Stimulated activated naive CD8-positive, alpha-beta T cell treated with anti-CD3 and anti-CD28 coated beads, Interleukin-15, Interleukin-2, amounts not matched to agents 100 U/mL and 50 U/mL, for 24 hours (primary cell): ENCODE measurements at regions not wholly inside any gene's neighbourhood (a gene's known extent, or its start where the extent isn't known, plus 50 kb on each side); places are given as distances from the start of the nearest gene placed in this dataset.
A peak's percentile ranks its signal among the peaks of the same experiment; 100 is the strongest.

ENCODE experiments used
- ATAC-seq: fragments of 150-1000 bp; cut with Tn5 transposase; one replicate; pipeline ENCODE4 v1.10.0; 2021
- DNase-seq: peaks from one replicate; pipeline ENCODE4 v3.0.0; 2021

GRCh38 chr2:23292024-23292423, 93.0 kb upstream of the KLHL29 start:
- ATAC-seq = no peak
- DNase-seq = no peak

GRCh38 chr2:23293063-23293462, 91.9 kb upstream of the KLHL29 start:
- ATAC-seq (no peak), DNase-seq (no peak)

DNA sequence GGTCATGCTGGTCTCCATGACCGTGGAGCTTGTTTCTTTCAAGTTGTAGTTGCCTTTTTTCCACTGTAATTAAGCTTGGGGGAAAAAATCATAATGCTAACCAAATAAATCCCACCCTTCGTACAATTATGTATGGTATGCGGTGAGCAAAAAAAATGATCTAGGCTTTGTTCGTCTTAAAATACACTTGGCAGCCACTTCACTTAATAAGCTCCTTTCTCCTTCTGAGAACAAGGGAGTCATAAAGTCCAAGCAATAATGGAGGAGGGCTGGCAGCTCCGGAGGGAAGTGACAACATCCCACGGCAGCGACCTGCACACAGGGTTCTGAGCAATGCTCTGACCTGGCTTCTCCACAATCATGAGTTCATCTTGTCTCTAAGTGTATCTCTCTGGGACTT, 91.2 kb upstream of the KLHL29 start:
- DNase-seq = no peak

GRCh38 chr2:23294238-23294637, 90.7 kb upstream of the KLHL29 start:
- no peak for ATAC-seq
- DNase-seq = no peak

More for the DNA sequence above, 91.2 kb upstream of the KLHL29 start:
- no peak for ATAC-seq

- ATAC-seq (no peak), DNase-seq (no peak)
These were observed 88.3 kb upstream of the KLHL29 start for GRCh38 chr2:23296691-23297090.

DNA sequence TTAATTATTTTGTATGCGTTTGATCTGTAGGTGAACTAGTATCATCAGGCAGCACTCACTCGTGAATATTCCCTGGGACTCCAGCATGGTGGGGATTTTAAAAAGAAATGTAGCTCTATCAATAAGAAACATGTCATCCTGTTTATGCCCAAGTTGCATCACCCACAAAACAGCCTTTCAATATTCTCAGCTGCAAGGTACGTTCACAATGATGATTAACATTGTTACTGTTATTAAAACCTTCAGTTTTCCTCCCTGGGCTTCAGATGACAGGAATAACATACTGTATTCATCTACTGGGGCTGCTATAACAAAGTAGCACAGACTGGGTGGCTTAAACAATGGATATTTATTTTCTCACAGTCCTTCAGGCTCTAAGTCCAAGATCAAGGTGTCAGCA, 87.9 kb upstream of the KLHL29 start:
- no peak for ATAC-seq
- no peak for DNase-seq

GRCh38 chr2:23298551-23298950, 86.4 kb upstream of the KLHL29 start:
- no peak for ATAC-seq
- no peak for DNase-seq

DNA sequence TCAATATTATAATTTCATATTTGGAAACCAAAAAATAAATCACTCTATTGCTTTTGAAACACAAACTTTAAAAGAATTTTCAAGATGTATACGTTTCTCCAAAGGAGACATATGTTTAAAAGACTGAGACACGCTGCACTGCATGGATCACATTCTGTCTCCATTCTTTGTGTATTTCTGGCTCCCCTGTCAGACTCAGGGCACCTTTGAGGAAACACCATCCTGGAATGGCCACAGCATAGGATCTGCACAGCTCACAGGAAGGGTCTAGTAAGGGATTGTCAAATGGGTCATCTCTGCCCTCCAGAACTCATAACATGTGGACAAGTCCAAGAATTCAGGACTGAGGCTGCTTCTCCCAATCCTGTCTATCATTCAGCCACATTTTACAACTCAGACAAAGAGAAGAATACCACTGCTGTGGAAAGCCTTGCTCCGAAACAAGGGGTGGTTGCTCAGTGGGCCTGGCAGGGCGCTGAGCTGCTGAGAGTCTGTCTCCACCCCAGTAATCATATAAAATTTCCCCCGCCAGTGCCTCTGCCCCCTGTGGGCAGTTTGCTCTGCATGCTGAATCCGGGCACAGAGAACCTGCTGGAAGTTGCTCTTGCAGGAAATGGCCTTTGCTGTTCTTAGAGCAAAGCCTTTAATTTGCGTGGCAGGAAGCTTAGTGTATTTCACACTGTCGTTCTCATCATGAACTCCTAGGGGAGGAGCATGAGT, 85.3 kb upstream of the KLHL29 start:
- no peak for ATAC-seq
- no peak for DNase-seq

- no peak for ATAC-seq
- DNase-seq = no peak
These were observed 83.8 kb upstream of the KLHL29 start for GRCh38 chr2:23301136-23301535.

GRCh38 chr2:23302591-23302990, 82.4 kb upstream of the KLHL29 start:
- DNase-seq = no peak
- ATAC-seq = no peak

DNA sequence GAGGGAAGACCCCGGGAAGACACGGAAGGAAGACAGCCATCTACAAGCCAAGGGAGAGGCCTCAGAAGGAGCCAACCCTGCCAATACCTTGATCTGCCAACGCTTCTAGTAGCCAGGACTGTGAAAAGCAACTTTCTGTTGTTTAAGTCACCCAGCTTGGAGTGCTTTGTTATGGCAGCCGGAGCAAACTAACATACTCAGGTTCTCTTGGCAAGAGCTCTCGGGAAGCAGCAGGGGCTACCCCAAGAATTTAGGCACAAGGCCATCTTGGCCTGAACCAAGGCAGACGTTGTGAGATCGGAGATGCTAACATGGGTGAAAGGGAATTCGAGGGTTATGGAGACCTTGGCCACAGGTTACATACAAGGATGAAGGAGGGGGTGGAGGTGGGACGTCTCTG, 78.6 kb upstream of the KLHL29 start:
- ATAC-seq (no peak), DNase-seq (no peak)

- no peak for DNase-seq
- no peak for ATAC-seq
These were observed 73.8 kb upstream of the KLHL29 start for GRCh38 chr2:23311186-23311585.

- DNase-seq = peak; percentile 53
- peak; percentile 71 for ATAC-seq
These were observed 71.9 kb upstream of the KLHL29 start for GRCh38 chr2:23312996-23313606.

- ATAC-seq = no peak
- no peak for DNase-seq
These were observed 70.3 kb upstream of the KLHL29 start for GRCh38 chr2:23314687-23315086.

- DNase-seq (no peak), ATAC-seq (no peak)
These were observed 64.9 kb upstream of the KLHL29 start for GRCh38 chr2:23320058-23320457.

DNA sequence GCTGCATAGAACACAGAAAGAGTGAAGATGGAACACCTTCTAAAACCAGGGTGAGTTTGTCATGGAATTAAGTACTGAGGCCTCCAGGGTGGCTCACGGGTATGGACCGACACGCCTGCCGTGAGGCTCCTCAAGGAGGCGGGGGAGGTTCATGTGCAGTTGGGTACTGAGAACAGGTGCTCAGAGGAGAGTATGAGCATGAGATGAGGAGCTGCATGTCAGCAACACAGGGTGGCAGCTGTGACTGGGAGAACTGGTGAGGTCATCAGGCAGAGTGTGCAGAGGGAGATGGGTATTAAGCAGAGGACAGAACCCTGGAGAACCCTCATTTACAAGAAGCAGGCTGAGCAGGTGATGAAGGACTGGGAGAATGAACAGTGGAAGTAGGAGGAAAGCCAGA, 63.2 kb upstream of the KLHL29 start:
- no peak for DNase-seq

DNA sequence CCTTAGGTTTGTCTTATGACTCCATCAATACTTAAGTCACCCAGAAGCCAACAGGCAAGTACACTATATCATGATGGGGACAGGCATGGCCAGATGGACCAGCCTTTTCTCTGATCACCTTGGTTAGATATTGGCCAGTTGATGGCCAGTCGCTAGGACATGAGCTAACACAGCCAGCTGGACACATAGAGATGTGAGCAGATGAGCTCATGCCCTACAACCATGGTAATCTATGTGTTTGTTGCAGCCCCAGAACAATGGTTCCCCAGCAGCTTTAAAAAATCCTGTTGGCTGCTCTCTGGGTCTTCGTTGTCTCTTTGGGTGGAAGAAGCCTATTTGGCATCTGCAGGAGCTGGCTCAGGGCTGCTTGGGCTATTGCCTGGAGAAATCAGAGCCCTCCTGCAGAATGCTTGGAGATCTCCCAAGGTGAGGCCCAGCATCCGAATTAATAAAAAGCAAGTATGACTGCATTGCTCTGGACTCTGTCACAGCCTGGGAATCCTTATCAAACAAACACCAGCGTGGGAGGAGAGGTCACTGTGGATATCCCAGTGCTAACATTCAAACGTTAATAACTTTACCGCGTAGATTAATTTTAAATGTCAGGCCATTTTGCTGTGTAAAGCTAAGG, 62.3 kb upstream of the KLHL29 start:
- ATAC-seq (no peak), DNase-seq (no peak)

More for the DNA sequence above, 63.2 kb upstream of the KLHL29 start:
- no peak for ATAC-seq

DNA sequence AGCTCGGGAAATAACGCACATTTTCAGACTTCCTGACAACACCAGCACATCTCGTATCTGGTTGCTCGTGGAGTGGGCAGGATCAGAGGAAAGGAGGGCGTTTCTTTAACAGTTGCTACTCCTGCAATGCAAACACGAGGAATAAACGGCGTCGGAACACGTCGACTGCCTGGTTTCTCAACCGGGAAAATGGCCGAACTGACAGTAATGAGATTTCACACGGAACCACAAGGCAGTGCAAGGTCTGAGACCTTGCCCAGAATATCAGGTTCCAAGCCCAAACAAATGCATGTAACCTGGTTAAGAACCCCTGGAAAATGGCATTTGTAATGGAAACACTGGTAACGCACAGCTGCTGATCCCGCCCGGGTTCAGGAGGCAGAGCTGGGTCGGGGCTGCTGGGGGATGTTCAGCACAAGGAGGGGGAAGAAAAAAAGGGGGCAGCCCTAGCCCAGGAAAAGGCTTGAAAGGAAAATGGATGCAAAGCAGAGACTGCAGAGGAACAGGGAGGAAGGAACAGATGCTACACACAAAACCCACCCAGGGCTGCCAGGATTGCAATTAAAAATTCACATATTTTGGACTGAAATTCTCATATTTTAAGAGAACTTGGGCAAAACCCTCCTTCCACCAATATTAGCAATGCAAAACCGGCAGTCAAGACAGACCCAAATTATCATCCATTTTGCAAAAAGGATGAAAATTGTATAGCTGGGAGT, 61.6 kb upstream of the KLHL29 start:
- ATAC-seq (no peak), DNase-seq (no peak)

DNA sequence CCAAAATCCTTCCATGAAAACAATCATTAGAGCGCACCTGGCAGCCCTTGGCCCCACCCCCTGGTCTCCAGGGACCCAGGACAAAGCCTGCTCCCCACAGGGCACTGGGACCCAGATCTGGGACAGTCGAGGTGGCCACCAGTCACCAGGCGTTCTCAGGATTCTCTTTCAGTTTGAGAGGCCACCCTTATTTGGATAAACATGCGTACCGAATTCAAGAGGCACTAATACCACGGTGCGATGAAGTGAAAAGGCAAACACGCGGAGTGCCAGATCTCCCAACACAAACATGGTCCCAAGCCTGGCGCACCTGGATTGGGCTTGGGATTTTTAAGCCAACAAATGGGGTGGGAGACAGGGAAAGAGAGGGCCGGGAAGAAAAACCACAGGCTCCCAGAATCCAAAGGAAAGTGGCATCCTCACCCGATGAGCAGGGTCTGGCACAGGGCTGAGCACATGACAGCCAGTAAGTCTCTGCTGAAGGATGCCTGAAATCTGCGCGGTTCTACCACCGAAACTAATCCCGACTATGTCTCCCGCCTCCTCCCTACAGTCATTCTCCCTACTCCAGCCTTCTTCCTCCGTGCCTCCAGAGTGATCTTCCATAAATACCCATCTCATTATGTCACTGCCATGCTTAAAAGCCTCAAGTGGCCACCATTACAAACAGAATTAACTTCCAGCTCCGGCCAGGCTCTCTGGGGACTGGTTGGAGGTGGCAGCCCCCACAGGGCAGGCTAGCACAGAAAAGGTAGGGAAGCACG, 60.9 kb upstream of the KLHL29 start:
- DNase-seq (no peak), ATAC-seq (no peak)

GRCh38 chr2:23326330-23326729, 58.6 kb upstream of the KLHL29 start:
- ATAC-seq = no peak

GRCh38 chr2:23327416-23327815, 57.6 kb upstream of the KLHL29 start:
- ATAC-seq (no peak), DNase-seq (no peak)

More at GRCh38 chr2:23326330-23326729, 58.6 kb upstream of the KLHL29 start:
- DNase-seq = no peak

- ATAC-seq = no peak
These were observed 57.1 kb upstream of the KLHL29 start for GRCh38 chr2:23327887-23328286.

More at GRCh38 chr2:23327887-23328286, 57.1 kb upstream of the KLHL29 start:
- no peak for DNase-seq
